Stimulated activated CD8-positive, alpha-beta memory T cell treated with anti-CD3 and anti-CD28 coated beads, Interleukin-7, amount 100 ng/mL, for 4 hours (primary cell): ENCODE measurements at regions not wholly inside any gene's neighbourhood (a gene's known extent, or its start where the extent isn't known, plus 50 kb on each side); places are given as distances from the start of the nearest gene placed in this dataset.
A peak's percentile ranks its signal among the peaks of the same experiment; 100 is the strongest.

ENCODE experiments used
- DNase-seq, 2 donors: peaks; one replicate each; pipeline ENCODE4 v3.0.0-alpha.2; 2020; ENCODE audit warnings: low read depth in 2 of 2

GRCh38 chr14:51396222-51396815 lies 156.3 kb downstream of the TMX1 start:
- DNase-seq, result no peak

GRCh38 chr14:51398898-51399297 lies 158.9 kb downstream of the TMX1 start:
- DNase-seq, result no peak

GRCh38 chr14:51400139-51400538 lies 160.1 kb downstream of the TMX1 start:
- DNase-seq, result no peak

- DNase-seq, result no peak
Measured at GRCh38 chr14:51401272-51401671, 161.2 kb downstream of the TMX1 start.

- DNase-seq, result no peak
Measured at GRCh38 chr14:51401756-51402155, 161.7 kb downstream of the TMX1 start.

- no peak for DNase-seq
Measured at GRCh38 chr14:51410897-51411296, 170.8 kb downstream of the TMX1 start.

- peak in 1 of 2 donors; percentile 8 for DNase-seq
Measured at GRCh38 chr14:51419685-51420084, 179.6 kb downstream of the TMX1 start.

- no peak for DNase-seq
Measured at GRCh38 chr14:51422704-51423103, 182.7 kb downstream of the TMX1 start.

GRCh38 chr14:51424041-51424440 lies 184.0 kb downstream of the TMX1 start:
- no peak for DNase-seq

GRCh38 chr14:51424561-51425251 lies 184.7 kb downstream of the TMX1 start:
- no peak for DNase-seq

GRCh38 chr14:51428981-51429380 lies 188.9 kb downstream of the TMX1 start:
- no peak for DNase-seq

- no peak for DNase-seq
Measured at GRCh38 chr14:51430079-51430478, 190.0 kb downstream of the TMX1 start.

GRCh38 chr14:51430633-51431032 lies 190.6 kb downstream of the TMX1 start:
- no peak for DNase-seq

GRCh38 chr14:51431033-51431709 lies 191.1 kb downstream of the TMX1 start:
- no peak for DNase-seq

GRCh38 chr14:51431741-51432140 lies 191.7 kb downstream of the TMX1 start:
- no peak for DNase-seq

- no peak for DNase-seq
Measured at GRCh38 chr14:51432302-51432948, 192.4 kb downstream of the TMX1 start.

GRCh38 chr14:51436630-51437029 lies 196.6 kb downstream of the TMX1 start:
- no peak for DNase-seq

GRCh38 chr14:51439896-51440295 lies 199.8 kb downstream of the TMX1 start:
- no peak for DNase-seq

GRCh38 chr14:51441001-51441400 lies 201.0 kb downstream of the TMX1 start:
- DNase-seq, result no peak

GRCh38 chr14:51442513-51443175 lies 202.6 kb downstream of the TMX1 start:
- DNase-seq, result no peak

- DNase-seq, result no peak
Measured at GRCh38 chr14:51443195-51444018, 203.4 kb downstream of the TMX1 start.
